ENCODE measurements at regions not wholly inside any gene's neighbourhood (a gene's known extent, or its start where the extent isn't known, plus 50 kb on each side); places are given as distances from the start of the nearest gene placed in this dataset.

GRCh38 chr2:120916446-120916845, 180.8 kb downstream of the GLI2 start:
- Histone ChIP-seq H3K9me3 (no peaks in the 10 kb centered on the region), H3K4me3 (no peak overlapping the region), H3K36me3 (no peaks in the 10 kb centered on the region), H3K27me3 (no peaks in the 10 kb centered on the region), H3K4me1 (peaks cover 23 to 42% (median 30%) of the 10 kb centered on the region in 4 donors), H3K27ac (no peak overlapping the region)
- no peak for ATAC-seq (ENCODE audit: low FRiP score in 2 of 2)
- no peak for TF ChIP-seq POLR2A (IDR thresholded peaks at IDR 0.05)
- TF ChIP-seq POLR2AphosphoS5 (IDR thresholded peaks at IDR 0.05) = no peak
- TF ChIP-seq CTCF (IDR thresholded peaks at IDR 0.05) = no peak
- no peak for TF ChIP-seq EP300 (IDR thresholded peaks at IDR 0.05)
- DNase-seq = no peak
- WGBS, 2 donors = 87 to 89% methylated on average over 5 to 9 of the region's 9 CpGs

DNA sequence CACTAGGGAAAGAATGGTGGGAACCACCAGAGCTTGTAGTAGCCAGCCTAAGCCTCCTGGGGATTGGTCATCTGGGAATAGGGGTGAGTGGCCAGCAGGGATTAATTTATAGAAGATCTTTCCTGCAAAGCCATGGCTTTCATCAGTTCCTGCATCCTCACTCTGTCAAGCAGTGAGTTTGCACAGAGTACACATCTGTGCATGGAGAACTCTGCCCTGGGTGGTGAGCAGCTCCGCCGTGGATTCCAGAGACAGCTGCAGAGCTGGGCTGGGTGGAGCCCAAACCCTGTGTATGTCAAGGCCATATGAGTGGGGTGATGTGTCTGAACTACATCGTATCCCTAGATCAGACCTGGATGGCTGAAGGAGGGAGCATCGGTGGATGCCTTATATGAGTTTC, 182.2 kb downstream of the GLI2 start:
- Histone ChIP-seq H3K36me3 (no peaks in the 10 kb centered on the region), H3K9me3 (no peaks in the 10 kb centered on the region), H3K4me3 (no peak overlapping the region), H3K27ac (no peak overlapping the region), H3K27me3 (no peaks in the 10 kb centered on the region), H3K4me1 (peaks cover 21 to 27% (median 24%) of the 10 kb centered on the region in 4 donors)
- no peak for DNase-seq
- WGBS, 2 donors = 71 to 93% methylated on average over 4 of the region's 4 CpGs
- TF ChIP-seq POLR2AphosphoS5 (IDR thresholded peaks at IDR 0.05) (no peak), CTCF (IDR thresholded peaks at IDR 0.05) (no peak), POLR2A (IDR thresholded peaks at IDR 0.05) (no peak), EP300 (IDR thresholded peaks at IDR 0.05) (no peak)
- ATAC-seq (ENCODE audit: low FRiP score in 2 of 2) = no peak

- Histone ChIP-seq H3K27ac (no peak overlapping the region), H3K9me3 (no peaks in the 10 kb centered on the region), H3K27me3 (no peaks in the 10 kb centered on the region), H3K4me3 (no peak overlapping the region), H3K4me1 (peaks cover 17 to 21% (median 19%) of the 10 kb centered on the region in 4 donors), H3K36me3 (no peaks in the 10 kb centered on the region)
- DNase-seq (no peak), ATAC-seq (ENCODE audit: low FRiP score in 2 of 2) (no peak)
- TF ChIP-seq POLR2A (IDR thresholded peaks at IDR 0.05) (no peak), CTCF (IDR thresholded peaks at IDR 0.05) (no peak), POLR2AphosphoS5 (IDR thresholded peaks at IDR 0.05) (no peak), EP300 (IDR thresholded peaks at IDR 0.05) (no peak)
- WGBS, 2 donors = 81 to 95% methylated on average over 7 to 8 of the region's 8 CpGs
Observed at GRCh38 chr2:120919216-120919615, 183.5 kb downstream of the GLI2 start.

- H3K27ac ChIP-seq = peak overlapping the region in 2 of 4 donors; percentile 34 to 39
- ATAC-seq (ENCODE audit: low FRiP score in 2 of 2) = peak in 1 of 2 donors; percentile 5
- DNase-seq = no peak
- no peaks in the 10 kb centered on the region for H3K9me3 ChIP-seq
- peaks cover 10 to 14% (median 12%) of the 10 kb centered on the region in 4 donors for H3K4me1 ChIP-seq
- H3K36me3 ChIP-seq = no peaks in the 10 kb centered on the region
- H3K4me3 ChIP-seq = no peak overlapping the region
- 89 to 90% methylated on average over 13 to 16 of the region's 19 CpGs for WGBS, 2 donors
- no peaks in the 10 kb centered on the region for H3K27me3 ChIP-seq
- TF ChIP-seq POLR2AphosphoS5 (IDR thresholded peaks at IDR 0.05) = no peak
- TF ChIP-seq EP300 (IDR thresholded peaks at IDR 0.05) = no peak
- TF ChIP-seq CTCF (IDR thresholded peaks at IDR 0.05) = no peak
- TF ChIP-seq POLR2A (IDR thresholded peaks at IDR 0.05) = no peak
Observed at GRCh38 chr2:120919771-120920453, 184.2 kb downstream of the GLI2 start.

Data from upper lobe of left lung (tissue), 6 donors.